Medulla oblongata (tissue), 1 donor: ENCODE measurements at regions not wholly inside any gene's neighbourhood (a gene's known extent, or its start where the extent isn't known, plus 50 kb on each side); places are given as distances from the start of the nearest gene placed in this dataset.

Source experiments
- DNase-seq: peaks from one replicate; pipeline ENCODE4 v3.0.0-alpha.2; 2015; ENCODE audit errors: extremely low spot score

DNA sequence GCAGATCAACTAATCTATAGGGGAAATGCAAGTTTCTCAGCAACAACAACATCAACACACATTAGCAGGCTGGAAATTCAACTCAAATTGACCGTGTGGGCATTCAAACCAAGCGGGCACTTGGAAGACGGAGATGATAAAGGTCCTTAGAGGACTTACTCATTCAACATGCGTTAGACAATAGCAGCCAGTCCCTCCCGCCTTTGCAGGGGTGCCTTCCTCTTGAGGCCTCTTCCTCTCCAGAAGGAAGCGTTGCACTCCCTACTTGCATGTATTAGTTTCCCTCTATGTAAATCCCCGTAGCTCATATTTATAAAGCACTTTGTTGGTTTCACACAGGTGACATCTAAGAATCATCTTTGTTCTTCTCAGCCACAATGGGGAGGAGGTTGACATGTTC lies 300.8 kb upstream of the STXBP5 start:
- no peak for DNase-seq

GRCh38 chr6:146904596-146904995 lies 299.6 kb upstream of the STXBP5 start:
- no peak for DNase-seq

DNA sequence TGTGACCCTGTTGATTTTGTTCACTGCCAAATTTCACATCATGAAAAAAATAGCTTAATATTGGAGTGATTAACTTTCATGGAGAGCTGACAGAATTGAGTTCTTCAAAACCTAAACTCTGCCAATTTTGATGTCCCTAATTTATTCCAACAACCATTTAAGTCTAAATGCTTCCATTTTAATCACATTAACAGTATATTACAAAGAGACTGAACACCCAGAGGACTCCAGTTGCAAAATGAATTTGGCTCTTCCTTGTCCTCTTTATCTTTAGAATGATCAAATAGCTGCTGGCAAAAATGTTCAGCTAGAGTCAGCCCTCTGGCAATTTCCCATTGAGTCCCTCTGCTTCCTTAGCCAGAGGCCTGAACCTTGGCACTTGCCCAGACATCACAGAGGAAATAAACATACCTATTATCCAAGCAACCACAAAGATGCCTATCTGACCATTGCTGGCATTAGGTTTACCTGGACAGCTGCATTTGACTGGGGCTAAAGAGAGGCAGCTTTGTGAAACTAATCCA lies 299.0 kb upstream of the STXBP5 start:
- peak; percentile 18 for DNase-seq

- no peak for DNase-seq
Observed at GRCh38 chr6:146908786-146909185, 295.4 kb upstream of the STXBP5 start.

GRCh38 chr6:146909376-146909775 lies 294.8 kb upstream of the STXBP5 start:
- no peak for DNase-seq

DNA sequence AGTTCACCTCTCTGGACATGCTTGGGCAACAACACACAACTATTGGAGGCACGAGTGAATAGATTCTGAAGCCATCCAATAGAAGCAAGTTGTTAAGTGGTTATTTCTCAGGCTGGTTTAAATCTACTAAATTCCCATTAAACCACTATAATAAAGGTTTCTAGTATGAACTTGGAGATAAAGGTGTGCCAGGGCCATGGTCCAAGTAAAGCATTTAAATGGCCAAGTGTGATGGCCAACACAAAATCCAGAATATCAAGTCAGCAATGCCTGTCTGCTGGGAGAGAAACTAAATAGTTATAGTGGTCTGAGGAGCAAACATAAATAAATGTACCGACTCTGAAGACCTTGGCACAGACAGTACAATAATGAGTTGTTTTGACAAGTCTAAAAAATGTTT lies 294.3 kb upstream of the STXBP5 start:
- no peak for DNase-seq

DNA sequence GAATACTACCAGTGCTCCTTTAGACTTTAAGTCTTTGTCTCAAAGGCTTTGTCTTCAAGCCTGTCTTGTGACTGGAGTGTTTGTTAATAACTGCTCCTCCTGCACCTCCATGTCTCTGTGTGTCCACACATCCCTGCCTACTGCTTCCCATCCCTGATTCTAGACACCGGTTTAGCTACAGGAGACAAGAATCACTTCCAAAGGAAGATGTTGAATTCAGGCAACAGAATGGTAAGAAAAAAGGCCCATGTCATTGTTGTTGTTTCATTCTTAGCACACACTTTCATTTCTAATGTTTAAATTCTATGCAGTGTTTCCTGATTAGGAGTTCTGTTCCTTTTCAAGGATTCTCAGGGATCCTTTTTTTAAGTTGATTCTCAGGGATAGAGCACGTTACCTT lies 293.6 kb upstream of the STXBP5 start:
- no peak for DNase-seq

- DNase-seq = no peak
Observed at GRCh38 chr6:146911635-146912215, 292.5 kb upstream of the STXBP5 start.

GRCh38 chr6:146912730-146913685 lies 291.2 kb upstream of the STXBP5 start:
- no peak for DNase-seq

- peak; percentile 61 for DNase-seq
Observed at GRCh38 chr6:146913842-146914488, 290.3 kb upstream of the STXBP5 start.

DNA sequence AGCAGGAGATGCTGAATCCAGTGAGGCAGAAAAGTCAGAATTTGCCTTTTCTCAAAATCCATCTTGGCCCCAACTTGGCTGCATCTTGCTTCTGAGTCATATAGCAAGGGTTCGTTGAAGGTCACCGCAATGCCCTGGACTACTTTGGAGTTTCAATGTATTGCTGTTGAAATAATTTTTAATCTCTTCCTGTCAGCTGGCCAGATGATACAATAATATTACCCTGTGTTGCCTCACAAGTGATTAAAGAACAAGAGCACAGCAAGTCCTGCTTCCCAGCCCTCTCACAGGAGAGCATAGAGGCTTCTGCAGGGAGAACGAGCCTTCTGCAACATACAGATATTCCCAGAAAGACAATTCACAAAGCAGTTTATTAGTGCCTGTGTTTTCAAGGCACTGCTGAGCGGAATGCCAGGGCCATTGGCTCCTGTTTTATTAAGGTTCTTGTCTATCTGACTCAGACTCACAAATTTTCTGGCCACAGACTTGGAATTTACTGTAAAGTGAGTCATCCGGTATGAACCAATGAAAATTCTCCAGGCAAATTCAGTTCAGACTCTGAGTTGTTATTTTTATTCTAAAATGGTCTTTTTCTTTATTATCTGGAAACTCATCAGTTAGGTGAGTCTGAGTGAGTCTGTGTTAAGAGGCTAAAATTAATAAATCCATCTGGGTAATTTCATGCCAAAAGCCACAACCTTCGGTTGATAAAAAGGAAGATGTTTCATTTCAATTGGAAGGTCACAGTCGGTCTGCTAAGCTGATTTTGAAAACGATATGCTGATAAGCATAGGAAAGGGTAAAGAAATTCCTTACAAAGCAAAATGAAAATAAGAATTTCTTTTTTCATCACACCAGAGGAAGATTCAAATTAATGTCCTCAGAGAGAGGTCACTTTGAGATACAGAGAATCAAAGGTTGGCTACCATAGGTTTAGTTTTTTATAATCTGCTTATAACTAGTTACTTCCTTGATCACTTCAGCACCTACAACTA lies 289.4 kb upstream of the STXBP5 start:
- peak; percentile 25 for DNase-seq

- no peak for DNase-seq
Observed at GRCh38 chr6:146915671-146916127, 288.5 kb upstream of the STXBP5 start.

DNA sequence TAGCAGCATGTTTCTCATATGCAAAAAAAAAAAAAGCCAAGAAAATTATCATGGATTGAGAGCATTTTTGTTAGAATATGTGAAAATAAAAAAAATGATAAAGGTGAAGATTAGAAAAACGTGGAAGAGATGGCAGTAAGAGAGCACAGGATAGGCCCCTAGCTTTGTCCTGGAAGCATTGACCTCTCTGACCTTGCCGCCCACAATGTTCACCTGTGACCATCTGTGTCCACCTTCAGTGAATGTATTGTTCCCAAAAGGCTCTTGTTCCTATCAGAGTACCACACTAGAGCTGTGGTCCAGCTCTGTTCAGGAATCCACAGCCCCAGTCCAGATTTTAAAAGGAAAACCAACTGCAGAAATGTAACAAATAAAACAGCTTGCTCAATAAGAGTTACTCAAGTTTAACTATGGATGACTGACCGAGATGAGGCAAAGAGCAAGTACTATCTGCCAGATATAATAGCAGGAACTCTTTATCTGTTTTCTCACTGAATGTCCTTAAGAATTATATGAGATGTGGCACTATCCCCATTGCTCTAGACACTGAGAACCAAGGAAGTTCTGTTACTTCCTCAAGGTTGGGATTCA lies 287.7 kb upstream of the STXBP5 start:
- no peak for DNase-seq

GRCh38 chr6:146917182-146917581 lies 287.0 kb upstream of the STXBP5 start:
- no peak for DNase-seq

DNA sequence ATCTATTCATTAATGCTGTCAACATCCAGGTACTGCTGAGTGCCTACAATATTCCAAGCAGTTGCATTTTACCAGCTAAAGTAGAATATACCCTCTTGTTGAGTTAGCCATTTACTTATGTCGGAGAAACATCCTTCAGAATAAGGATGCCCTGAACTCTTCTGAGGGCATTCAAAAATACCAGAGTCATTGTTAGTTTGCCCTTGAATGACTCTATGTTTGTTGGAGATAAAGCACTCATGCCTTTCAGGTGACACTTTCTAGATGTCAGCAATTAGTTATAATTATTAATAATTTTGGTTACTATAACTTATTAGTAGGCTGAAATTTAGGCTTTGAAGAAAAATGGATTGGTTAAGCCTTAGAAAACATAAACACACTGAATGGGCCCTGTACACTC lies 286.2 kb upstream of the STXBP5 start:
- no peak for DNase-seq

- DNase-seq = no peak
Observed at GRCh38 chr6:146919017-146919416, 285.2 kb upstream of the STXBP5 start.

DNA sequence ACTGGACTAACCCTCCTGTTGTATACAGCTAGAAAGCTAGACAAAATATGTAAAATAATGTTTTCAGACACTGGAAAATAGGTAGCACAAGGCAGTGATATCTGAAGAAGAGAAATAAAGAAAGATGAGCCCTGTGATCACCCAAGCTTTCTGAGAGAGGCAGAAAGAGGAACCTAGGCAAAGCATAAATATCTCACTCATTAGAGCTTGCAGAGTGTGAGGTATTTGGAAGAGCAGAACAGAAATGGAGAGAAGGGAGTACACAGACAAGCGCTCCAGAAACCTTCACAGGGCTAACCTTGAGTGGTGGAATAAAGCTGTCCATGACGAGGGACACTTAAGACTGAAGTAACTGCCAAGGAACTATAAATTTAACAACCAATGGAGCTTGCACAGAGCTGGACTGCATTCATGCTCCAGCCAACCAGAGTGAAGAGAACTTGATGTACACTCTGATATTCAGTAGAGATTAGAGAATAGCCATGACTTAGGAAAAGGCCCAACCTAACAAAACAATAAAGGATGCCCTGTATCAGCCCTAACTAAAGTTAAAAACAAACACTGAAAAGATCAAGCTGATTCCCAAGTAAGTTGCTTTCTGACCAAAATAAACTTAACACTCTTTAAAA lies 280.9 kb upstream of the STXBP5 start:
- DNase-seq = no peak

DNA sequence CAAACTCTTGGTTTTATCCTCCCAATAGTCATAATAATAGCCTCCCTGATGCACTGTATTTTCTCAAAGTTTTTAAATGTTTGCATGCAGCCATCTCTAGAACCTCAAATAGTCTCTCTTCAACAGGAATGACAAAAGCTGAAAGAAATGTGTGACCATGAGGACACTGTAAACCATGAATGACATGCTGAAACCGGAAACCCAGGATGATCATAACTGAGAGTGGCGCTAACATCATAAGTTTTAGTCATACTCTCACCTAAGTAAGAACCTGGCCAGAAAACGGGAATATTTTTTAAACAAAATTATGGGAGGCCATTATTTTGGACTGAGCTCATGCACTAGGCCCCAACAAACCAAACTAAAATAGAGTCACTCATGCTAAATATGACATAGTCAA lies 278.4 kb upstream of the STXBP5 start:
- DNase-seq = no peak

GRCh38 chr6:146928503-146928902 lies 275.7 kb upstream of the STXBP5 start:
- DNase-seq = no peak

GRCh38 chr6:146931214-146931613 lies 273.0 kb upstream of the STXBP5 start:
- DNase-seq = no peak
